PC-3 (cell line): ENCODE measurements at regions not wholly inside any gene's neighbourhood (a gene's known extent, or its start where the extent isn't known, plus 50 kb on each side); places are given as distances from the start of the nearest gene placed in this dataset.
"Not testable (repeated sequence)": the region's sequence is repeated elsewhere in the genome, so short reads cannot be mapped to it uniquely, and the experiment has no call there.

ENCODE experiments used
- ATAC-seq: fragments of 200-7000 bp; cut with Tn5 transposase; 2 replicates; pipeline ENCODE4 v1.9.1; 2020; ENCODE audit warnings: mild to moderate bottlenecking, moderate library complexity
- BruUV-seq: library from RNA; stranded (reverse); fragments of 400-500 nt; replicated peaks from 2 replicates; lab custom pipeline; 2021; lab: Mats Ljungman, UMichigan
- CTCF ChIA-PET: fragments of 300-600 bp; sonication (Branson Sonifier 250); formaldehyde crosslinking; loops from one replicate; lab custom pipeline; 2022; ENCODE audit warnings: antibody characterized with exemption; lab: Charles Lee
- POLR2A ChIA-PET: fragments of 300-600 bp; sonication (Branson Sonifier 250); formaldehyde crosslinking; loops from one replicate; lab custom pipeline; 2022; ENCODE audit warnings: antibody characterized with exemption; ENCODE audit not compliant: unreplicated experiment; lab: Charles Lee
- DNase-seq: peaks from one replicate; pipeline ENCODE4 v3.0.0-alpha.2; 2015
- H2AFZ ChIP-seq: fragments of 300-600 bp; sonication (generic); 2 replicates; pipeline ENCODE4 v1.6.0; 2016; ENCODE audit warnings: antibody characterized with exemption, low read length
- H3F3A ChIP-seq: fragments of 300-600 bp; sonication (generic); one replicate; pipeline ENCODE4 v1.6.0; 2017; ENCODE audit warnings: antibody characterized with exemption, low read length, control low read depth, mild to moderate bottlenecking; ENCODE audit not compliant: unreplicated experiment
- H3K27ac ChIP-seq: fragments of 300-600 bp; sonication (generic); 2 replicates; pipeline ENCODE4 v1.5.1; 2016; ENCODE audit warnings: mild to moderate bottlenecking, low read length
- H3K27me3 ChIP-seq: fragments of 300-600 bp; sonication (generic); 2 replicates; pipeline ENCODE4 v1.6.1; 2016; ENCODE audit warnings: low read length, mixed read lengths
- H3K36me3 ChIP-seq: fragments of 300-600 bp; sonication (generic); 2 replicates; pipeline ENCODE4 v1.6.1; 2016; ENCODE audit warnings: low read depth, mixed run types, low read length, mixed read lengths
- H3K4me1 ChIP-seq: fragments of 300-600 bp; sonication (generic); 2 replicates; pipeline ENCODE4 v1.5.1; 2016; ENCODE audit warnings: low read length; ENCODE audit not compliant: insufficient read depth
- H3K4me2 ChIP-seq: fragments of 300-600 bp; sonication (generic); 2 replicates; pipeline ENCODE4 v1.6.0; 2016; ENCODE audit warnings: low read length
- H3K4me3 ChIP-seq: fragments of 300-600 bp; sonication (generic); 2 replicates; pipeline ENCODE4 v1.5.1; 2016; ENCODE audit warnings: mild to moderate bottlenecking, low read length, mixed read lengths
- H3K79me2 ChIP-seq: fragments of 300-600 bp; sonication (generic); 2 replicates; pipeline ENCODE4 v1.6.1; 2017; ENCODE audit warnings: low read length, mixed read lengths
- H3K9ac ChIP-seq: fragments of 300-600 bp; sonication (generic); 2 replicates; pipeline ENCODE4 v1.6.0; 2016; ENCODE audit warnings: mild to moderate bottlenecking, low read length
- H3K9me2 ChIP-seq: fragments of 300-600 bp; sonication (generic); replicated peaks from 2 replicates; pipeline ENCODE4 v1.6.1; 2016; ENCODE audit warnings: mixed run types, low read length, mixed read lengths
- H3K9me3 ChIP-seq: fragments of 300-600 bp; sonication (generic); 2 replicates; pipeline ENCODE4 v1.6.1; 2016; ENCODE audit warnings: low read length, mixed read lengths
- H4K20me1 ChIP-seq: fragments of 300-600 bp; sonication (generic); 2 replicates; pipeline ENCODE4 v1.6.1; 2016; ENCODE audit warnings: low read length, mixed read lengths
- CTCF ChIP-seq: fragments of 300-600 bp; sonication (generic); conservative IDR thresholded peaks from 2 replicates; pipeline ENCODE4 v1.5.1; 2017; ENCODE audit warnings: antibody characterized with exemption, low read depth, mild to moderate bottlenecking, low read length
- EZH2 ChIP-seq: fragments of 300-600 bp; sonication (generic); IDR thresholded peaks from one replicate; pipeline ENCODE4 v1.6.1; 2017; ENCODE audit warnings: antibody characterized with exemption, mild to moderate bottlenecking, low read length; ENCODE audit not compliant: unreplicated experiment
- EZH2phosphoT487 ChIP-seq: fragments of 300-600 bp; sonication (generic); IDR thresholded peaks from 2 replicates; pipeline ENCODE4 v1.6.1; 2018; ENCODE audit warnings: mild to moderate bottlenecking, antibody characterized with exemption, low read length, borderline replicate concordance
- intact Hi-C: fragments of 100-400 bp; cut with micrococcal nuclease; formaldehyde crosslinking; loops from 2 replicates; pipeline ENCODE4 v1.9.0; 2023

DNA sequence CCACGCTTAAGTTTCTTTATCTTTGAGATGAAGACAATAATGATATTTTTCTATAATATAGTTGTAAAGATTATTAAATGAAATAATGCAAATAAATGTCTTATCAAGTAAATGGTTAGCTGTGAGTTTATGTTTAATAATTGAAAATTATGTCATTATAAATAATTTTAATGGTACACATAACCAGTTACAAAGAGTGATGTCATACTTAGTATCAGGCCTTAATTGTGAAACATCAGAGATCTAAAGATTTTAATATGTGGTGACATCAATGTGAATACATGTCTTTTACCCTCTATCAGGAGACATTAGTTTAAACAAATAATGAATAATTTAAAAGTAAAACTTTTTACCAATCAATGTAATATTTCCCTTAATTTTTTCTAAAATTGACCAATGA is 63.8 kb upstream of the P2RY1 start:
- no peaks in the 10 kb centered on the region for H3K9me2 ChIP-seq
- no peak for DNase-seq
- no peaks in the 10 kb centered on the region for H3K27me3 ChIP-seq
- no peaks in the 10 kb centered on the region for H3K4me1 ChIP-seq
- H3K36me3 ChIP-seq, result no peaks in the 10 kb centered on the region
- no TSS peak for BruUV-seq
- H3K9me3 ChIP-seq, result no peaks in the 10 kb centered on the region
- TF ChIP-seq EZH2 (no peak), CTCF (no peak), EZH2phosphoT487 (no peak)
- no peak overlapping the region for H2AFZ ChIP-seq
- no peak for ATAC-seq
- no peak overlapping the region for H3K27ac ChIP-seq
- CTCF ChIA-PET, result interaction anchor here (0.6 kb wide), 1 partner anchor 236 kb away, joined by 3 read pairs; no protein-coding TSS in a partner anchor
- no peak overlapping the region for H3K4me2 ChIP-seq
- no peaks in the 10 kb centered on the region for H4K20me1 ChIP-seq
- intact Hi-C loops, result no loop called here
- no peaks in the 10 kb centered on the region for H3F3A ChIP-seq
- H3K79me2 ChIP-seq, result no peaks in the 10 kb centered on the region
- H3K9ac ChIP-seq, result no peak overlapping the region
- POLR2A ChIA-PET, result no interaction called here
- H3K4me3 ChIP-seq, result no peak overlapping the region

DNA sequence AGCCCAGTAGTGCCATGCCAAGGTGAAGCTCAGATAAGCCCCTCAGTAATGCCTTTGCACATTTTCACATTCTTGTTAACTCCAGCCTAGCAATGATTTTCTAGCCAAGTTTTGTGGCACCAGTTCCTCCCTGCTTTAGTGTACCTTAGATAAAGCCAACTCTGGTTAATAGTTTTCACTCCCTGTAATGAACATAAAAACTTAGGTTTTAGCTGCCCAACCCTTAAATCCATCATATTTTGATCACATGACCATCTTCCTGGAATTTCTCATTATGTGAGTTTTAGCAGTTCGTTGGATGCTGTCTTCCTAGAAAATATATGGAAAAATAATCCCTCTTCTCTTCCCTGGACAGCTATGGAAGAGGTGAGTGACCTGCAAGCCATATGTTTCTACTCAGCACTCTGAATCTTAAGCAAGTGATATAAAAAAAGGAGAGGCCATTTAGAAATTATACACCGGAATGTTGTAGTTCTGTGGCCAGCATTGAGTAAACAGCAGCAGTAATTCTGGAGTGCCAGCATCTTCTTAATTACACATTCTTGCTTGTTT is 62.2 kb upstream of the P2RY1 start:
- Histone ChIP-seq H3K9me3 (no peaks in the 10 kb centered on the region), H3K27ac (no peak overlapping the region), H3K79me2 (no peaks in the 10 kb centered on the region), H3K4me2 (no peak overlapping the region), H3K36me3 (no peaks in the 10 kb centered on the region), H4K20me1 (no peaks in the 10 kb centered on the region), H3K9ac (no peak overlapping the region), H3K27me3 (no peaks in the 10 kb centered on the region), H2AFZ (no peak overlapping the region), H3K4me1 (no peaks in the 10 kb centered on the region), H3K4me3 (no peak overlapping the region), H3F3A (no peaks in the 10 kb centered on the region), H3K9me2 (no peaks in the 10 kb centered on the region)
- intact Hi-C loops, result no loop called here
- no peak for DNase-seq
- BruUV-seq, result no TSS peak
- CTCF ChIA-PET, result no interaction called here
- no peak for ATAC-seq
- TF ChIP-seq EZH2phosphoT487 (no peak), EZH2 (no peak), CTCF (no peak)
- POLR2A ChIA-PET, result no interaction called here

DNA sequence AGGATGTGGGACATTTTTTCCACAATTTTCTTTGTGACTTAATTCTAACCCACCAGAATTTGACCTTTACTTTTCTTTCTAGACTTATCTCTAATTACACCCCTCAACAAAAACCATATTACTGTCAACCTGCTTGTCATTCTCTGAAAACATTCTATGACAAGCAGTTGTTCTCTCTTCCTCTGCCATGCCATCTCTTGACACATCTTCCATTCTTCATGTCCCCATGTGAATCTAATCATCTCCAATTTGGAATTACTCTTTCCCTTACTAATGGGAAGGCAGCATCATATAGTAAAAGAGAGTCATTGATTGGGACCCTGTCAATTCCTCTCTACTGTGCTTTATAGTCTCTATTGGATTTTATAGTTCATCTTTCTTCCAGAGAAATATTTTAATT is 61.3 kb upstream of the P2RY1 start:
- POLR2A ChIA-PET, result no interaction called here
- H3K4me3 ChIP-seq, result no peak overlapping the region
- H2AFZ ChIP-seq, result no peak overlapping the region
- H3K9ac ChIP-seq, result no peak overlapping the region
- H3K79me2 ChIP-seq, result no peaks in the 10 kb centered on the region
- DNase-seq, result no peak
- H3K4me1 ChIP-seq, result no peaks in the 10 kb centered on the region
- no TSS peak for BruUV-seq
- H3K27me3 ChIP-seq, result no peaks in the 10 kb centered on the region
- H3K27ac ChIP-seq, result no peak overlapping the region
- H3F3A ChIP-seq, result no peaks in the 10 kb centered on the region
- TF ChIP-seq EZH2 (no peak), EZH2phosphoT487 (no peak), CTCF (no peak)
- CTCF ChIA-PET, result no interaction called here
- intact Hi-C loops, result no loop called here
- no peaks in the 10 kb centered on the region for H3K9me3 ChIP-seq
- no peaks in the 10 kb centered on the region for H4K20me1 ChIP-seq
- H3K4me2 ChIP-seq, result no peak overlapping the region
- no peaks in the 10 kb centered on the region for H3K9me2 ChIP-seq
- no peak for ATAC-seq
- H3K36me3 ChIP-seq, result no peaks in the 10 kb centered on the region

DNA sequence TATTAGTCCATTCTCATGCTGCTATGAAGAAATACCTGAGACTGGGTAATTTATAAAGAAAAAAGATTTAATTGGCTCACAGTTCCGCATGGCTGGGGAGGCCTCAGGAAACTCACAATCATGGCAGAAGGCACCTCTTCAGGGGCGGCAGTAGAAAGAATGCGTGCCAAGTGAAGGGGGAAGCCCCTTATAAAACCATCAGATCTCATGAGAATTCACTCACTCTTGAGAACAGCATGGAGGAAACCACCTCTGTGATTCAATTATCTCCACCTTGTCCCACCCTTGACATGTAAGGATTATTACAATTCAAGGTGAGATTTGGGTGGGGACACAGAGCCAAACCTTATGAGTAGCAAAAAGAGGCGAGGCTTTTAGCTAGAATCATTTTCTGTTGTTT is 60.7 kb upstream of the P2RY1 start:
- H3K4me2 ChIP-seq, H4K20me1 ChIP-seq, ATAC-seq, CTCF ChIA-PET, BruUV-seq, H3K9me3 ChIP-seq, H3K4me1 ChIP-seq, POLR2A ChIA-PET, DNase-seq, H3K27ac ChIP-seq, H3K9me2 ChIP-seq, H3K27me3 ChIP-seq, H3F3A ChIP-seq, H3K9ac ChIP-seq, H2AFZ ChIP-seq, intact Hi-C loops, H3K79me2 ChIP-seq, H3K4me3 ChIP-seq, H3K36me3 ChIP-seq: not testable (repeated sequence)
